Kidney (tissue), 13 donors: ENCODE measurements at regions not wholly inside any gene's neighbourhood (a gene's known extent, or its start where the extent isn't known, plus 50 kb on each side); places are given as distances from the start of the nearest gene placed in this dataset.

Source experiments
- DNase-seq, 5 donors: peaks; one replicate each; pipeline ENCODE4 v3.0.0-alpha.2; 2013 to 2020
- FAIRE-seq: peaks from 2 replicates; lab custom pipeline; 2012; peaks lifted over from hg19 to GRCh38; lab: Jason Lieb, UNC
- H3K27ac ChIP-seq, 2 donors: one replicate each; pipeline ENCODE4 v1.7.0; 2013; ENCODE audit warnings: low read depth in 2 of 2, low read length in 2 of 2, inconsistent platforms in 1 of 2
- H3K27me3 ChIP-seq: one replicate; pipeline ENCODE4 v1.7.1; 2013; ENCODE audit warnings: low read length, inconsistent platforms; ENCODE audit not compliant: control insufficient read depth, insufficient read depth
- H3K36me3 ChIP-seq, 3 donors: one replicate each; pipeline versions ENCODE4 v1.7.0 to v1.7.1; 2013; ENCODE audit warnings: low read length in 3 of 3, control low read depth in 1 of 3, inconsistent platforms in 1 of 3; ENCODE audit not compliant: insufficient read depth in 3 of 3, control insufficient read depth in 2 of 3
- H3K4me1 ChIP-seq, 3 donors: one replicate each; pipeline versions ENCODE4 v1.7.0 to v1.7.1; 2013; ENCODE audit warnings: low read length in 3 of 3, inconsistent platforms in 1 of 3, low read depth in 1 of 3; ENCODE audit not compliant: control insufficient read depth in 2 of 3, insufficient read depth in 2 of 3
- H3K4me3 ChIP-seq, 3 donors: one replicate each; pipeline versions ENCODE4 v1.7.0 to v1.8.1; 2013; ENCODE audit warnings: low read length in 3 of 3, control low read depth in 1 of 3, inconsistent platforms in 1 of 3
- H3K9ac ChIP-seq, 3 donors: one replicate each; pipeline versions ENCODE4 v1.7.0 to v1.7.1; 2013; ENCODE audit warnings: low read length in 3 of 3, control low read depth in 1 of 3, inconsistent platforms in 1 of 3
- H3K9me3 ChIP-seq, 3 donors: one replicate each; pipeline versions ENCODE4 v1.7.0 to v1.7.1; 2013; ENCODE audit warnings: low read length in 3 of 3, control low read depth in 1 of 3, inconsistent platforms in 1 of 3; ENCODE audit not compliant: control insufficient read depth in 2 of 3, insufficient read depth in 1 of 3
- intact Hi-C: fragments of 100-400 bp; cut with DNase I; formaldehyde crosslinking; loops from one replicate; pipeline ENCODE4 v1.11.1; 2022
- TF ChIP-seq, protein P1 (sequence below): IDR thresholded peaks from 3 replicates; pipeline ENCODE4 v1.5.1; 2012; ENCODE audit warnings: mild to moderate bottlenecking, moderate library complexity, borderline replicate concordance; ENCODE audit not compliant: insufficient read depth; ENCODE audit errors: extremely low read depth
- donor health status: control.
- donor health status: control.
- donor health status: control.
- donor health status: control.
- donor health status: control.
- donor health status: DM: yes; HTN: yes; CAD: no.
- donor health status: Normal renal cell carcinoma (clear cell type).

DNA sequence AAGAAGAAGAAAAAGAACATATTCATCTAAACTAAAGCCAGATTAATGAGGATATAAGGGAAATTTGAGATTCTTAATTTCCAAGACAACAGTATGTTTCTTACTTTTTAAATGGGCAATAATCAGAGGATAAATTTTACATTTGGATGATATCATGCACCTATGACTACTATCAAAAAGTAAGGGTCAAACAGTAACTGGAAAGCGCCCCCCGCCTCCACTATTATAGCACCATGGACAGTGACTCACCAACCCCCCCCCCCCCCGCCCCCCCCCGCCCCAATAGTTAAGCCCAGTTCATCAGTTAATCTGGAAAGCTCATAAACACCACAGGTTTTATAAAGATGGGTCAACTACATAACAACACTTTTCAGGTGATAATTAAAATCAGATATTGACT is 194.3 kb upstream of the DGKB start:
- no peak for FAIRE-seq
- H3K27me3 ChIP-seq: no peaks in the 10 kb centered on the region

DNA sequence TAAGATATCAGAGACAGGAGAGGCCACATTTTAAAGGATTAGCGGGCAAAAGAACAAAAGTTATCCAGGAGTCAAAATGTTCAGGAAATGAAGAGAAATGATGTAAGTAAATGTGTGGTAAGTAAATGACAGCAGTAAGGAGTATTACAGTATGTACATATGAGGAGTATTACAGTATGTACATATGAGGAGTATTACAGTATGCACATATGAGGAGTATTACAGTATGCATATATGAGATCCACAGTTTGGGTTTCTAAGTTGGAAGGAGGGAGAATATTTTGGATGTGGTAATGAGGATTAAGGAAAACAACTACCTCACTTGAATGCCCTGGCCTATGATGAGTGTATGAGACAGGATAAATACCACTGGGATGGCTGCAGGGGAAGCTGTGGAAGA is 192.4 kb upstream of the DGKB start:
- intact Hi-C loops: no loop called here

More for the DNA sequence above, 194.3 kb upstream of the DGKB start:
- Histone ChIP-seq H3K4me1 (no peaks in the 10 kb centered on the region), H3K36me3 (no peaks in the 10 kb centered on the region), H3K27ac (no peak overlapping the region), H3K9me3 (no peaks in the 10 kb centered on the region), H3K9ac (no peak overlapping the region), H3K4me3 (no peak overlapping the region)
- no peak for DNase-seq
- intact Hi-C loops: no loop called here
- TF ChIP-seq, protein P1, sequence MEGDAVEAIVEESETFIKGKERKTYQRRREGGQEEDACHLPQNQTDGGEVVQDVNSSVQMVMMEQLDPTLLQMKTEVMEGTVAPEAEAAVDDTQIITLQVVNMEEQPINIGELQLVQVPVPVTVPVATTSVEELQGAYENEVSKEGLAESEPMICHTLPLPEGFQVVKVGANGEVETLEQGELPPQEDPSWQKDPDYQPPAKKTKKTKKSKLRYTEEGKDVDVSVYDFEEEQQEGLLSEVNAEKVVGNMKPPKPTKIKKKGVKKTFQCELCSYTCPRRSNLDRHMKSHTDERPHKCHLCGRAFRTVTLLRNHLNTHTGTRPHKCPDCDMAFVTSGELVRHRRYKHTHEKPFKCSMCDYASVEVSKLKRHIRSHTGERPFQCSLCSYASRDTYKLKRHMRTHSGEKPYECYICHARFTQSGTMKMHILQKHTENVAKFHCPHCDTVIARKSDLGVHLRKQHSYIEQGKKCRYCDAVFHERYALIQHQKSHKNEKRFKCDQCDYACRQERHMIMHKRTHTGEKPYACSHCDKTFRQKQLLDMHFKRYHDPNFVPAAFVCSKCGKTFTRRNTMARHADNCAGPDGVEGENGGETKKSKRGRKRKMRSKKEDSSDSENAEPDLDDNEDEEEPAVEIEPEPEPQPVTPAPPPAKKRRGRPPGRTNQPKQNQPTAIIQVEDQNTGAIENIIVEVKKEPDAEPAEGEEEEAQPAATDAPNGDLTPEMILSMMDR: no peak

GRCh38 chr7:15087771-15088170 is 185.2 kb upstream of the DGKB start:
- no peak overlapping the region for H3K9ac ChIP-seq
- TF ChIP-seq, protein P1: no peak
- FAIRE-seq (no peak), DNase-seq (peak in 2 of 5 donors; percentile 22 to 24)
- H3K27ac ChIP-seq: no peak overlapping the region
- no peaks in the 10 kb centered on the region for H3K9me3 ChIP-seq
- H3K4me3 ChIP-seq: no peak overlapping the region
- H3K27me3 ChIP-seq: no peaks in the 10 kb centered on the region
- H3K36me3 ChIP-seq: no peaks in the 10 kb centered on the region
- intact Hi-C loops: no loop called here
- no peaks in the 10 kb centered on the region for H3K4me1 ChIP-seq

More for the DNA sequence above, 192.4 kb upstream of the DGKB start:
- Histone ChIP-seq H3K27ac (no peak overlapping the region), H3K4me3 (no peak overlapping the region), H3K4me1 (no peaks in the 10 kb centered on the region), H3K27me3 (no peaks in the 10 kb centered on the region), H3K9me3 (no peaks in the 10 kb centered on the region), H3K9ac (no peak overlapping the region), H3K36me3 (no peaks in the 10 kb centered on the region)
- TF ChIP-seq, protein P1: no peak
- FAIRE-seq (no peak), DNase-seq (no peak)

DNA sequence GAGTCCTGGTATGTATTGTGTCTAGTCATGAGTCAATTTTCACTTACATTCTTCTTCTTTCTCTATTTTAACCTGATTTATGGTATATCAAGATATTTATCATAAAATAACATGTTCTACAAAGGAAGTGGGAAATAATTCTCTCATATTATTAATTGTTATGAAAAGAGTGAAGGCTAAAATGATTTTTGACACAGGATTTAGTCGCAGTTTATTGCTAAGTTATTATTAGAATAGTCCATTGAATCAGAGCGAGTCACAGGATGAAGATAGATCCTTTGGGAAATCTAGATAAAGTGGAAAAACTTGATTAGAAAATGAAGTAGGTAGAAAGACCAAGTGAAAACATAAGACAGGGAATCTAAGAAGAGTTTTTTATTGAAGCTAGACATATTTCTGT is 184.3 kb upstream of the DGKB start:
- H3K36me3 ChIP-seq: no peaks in the 10 kb centered on the region
- intact Hi-C loops: no loop called here
- no peak for FAIRE-seq
- H3K27me3 ChIP-seq: no peaks in the 10 kb centered on the region
- TF ChIP-seq, protein P1: no peak
- H3K27ac ChIP-seq: no peak overlapping the region
- H3K9ac ChIP-seq: no peak overlapping the region
- no peaks in the 10 kb centered on the region for H3K4me1 ChIP-seq
- H3K4me3 ChIP-seq: no peak overlapping the region
- DNase-seq: no peak
- no peaks in the 10 kb centered on the region for H3K9me3 ChIP-seq
